ENCODE measurements at regions not wholly inside any gene's neighbourhood (a gene's known extent, or its start where the extent isn't known, plus 50 kb on each side); places are given as distances from the start of the nearest gene placed in this dataset.
A peak's percentile ranks its signal among the peaks of the same experiment; 100 is the strongest.

GRCh38 chr14:54136894-54137613 is 180.4 kb upstream of the BMP4 start:
- Histone ChIP-seq H3K4me1 (ENCODE audit: control insufficient read depth in 5 of 5, insufficient read depth in 5 of 5, low read length in 5 of 5) (peaks cover 0 to 18% (median 12%) of the 10 kb centered on the region in 5 donors), H3K36me3 (ENCODE audit: control insufficient read depth in 5 of 5, insufficient read depth in 5 of 5, low read length in 5 of 5) (no peaks in the 10 kb centered on the region), H3K27ac (ENCODE audit: low read depth, low read length) (peak overlapping the region; percentile 19), H3K27me3 (ENCODE audit: control insufficient read depth in 5 of 5, insufficient read depth in 4 of 5, low read length in 5 of 5) (no peaks in the 10 kb centered on the region), H3K4me3 (ENCODE audit: low read depth in 1 of 5, low read length in 5 of 5) (no peak overlapping the region), H3K9ac (ENCODE audit: low read length in 5 of 5) (no peak overlapping the region), H3K9me3 (ENCODE audit: control insufficient read depth in 5 of 5, low read length in 5 of 5) (no peaks in the 10 kb centered on the region)

GRCh38 chr14:54137614-54137961 is 181.0 kb upstream of the BMP4 start:
- H3K27ac ChIP-seq (ENCODE audit: low read depth, low read length), result peak overlapping the region; percentile 19
- no peak overlapping the region for H3K4me3 ChIP-seq (ENCODE audit: low read depth in 1 of 5, low read length in 5 of 5)
- no peaks in the 10 kb centered on the region for H3K36me3 ChIP-seq (ENCODE audit: control insufficient read depth in 5 of 5, insufficient read depth in 5 of 5, low read length in 5 of 5)
- H3K9me3 ChIP-seq (ENCODE audit: control insufficient read depth in 5 of 5, low read length in 5 of 5), result no peaks in the 10 kb centered on the region
- no peaks in the 10 kb centered on the region for H3K27me3 ChIP-seq (ENCODE audit: control insufficient read depth in 5 of 5, insufficient read depth in 4 of 5, low read length in 5 of 5)
- H3K9ac ChIP-seq (ENCODE audit: low read length in 5 of 5), result no peak overlapping the region
- H3K4me1 ChIP-seq (ENCODE audit: control insufficient read depth in 5 of 5, insufficient read depth in 5 of 5, low read length in 5 of 5), result peaks cover 0 to 18% (median 12%) of the 10 kb centered on the region in 5 donors

DNA sequence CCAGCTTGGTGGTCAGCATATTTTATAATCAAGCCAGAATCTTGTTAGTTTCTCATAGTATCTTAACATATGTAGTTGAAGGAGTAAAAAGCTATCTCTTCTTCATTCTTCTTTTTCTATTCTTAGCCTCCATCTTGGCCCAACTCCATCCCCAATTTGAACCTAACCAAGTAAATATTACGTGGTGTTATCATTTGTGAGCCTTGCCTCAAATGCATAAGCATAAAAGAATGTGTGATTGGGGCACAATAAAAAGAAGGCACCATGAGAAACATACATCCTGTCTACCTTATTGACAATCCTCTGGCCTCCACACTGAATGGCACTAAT is 181.4 kb upstream of the BMP4 start:
- H3K4me1 ChIP-seq (ENCODE audit: control insufficient read depth in 5 of 5, insufficient read depth in 5 of 5, low read length in 5 of 5), result peaks cover 0 to 18% (median 12%) of the 10 kb centered on the region in 5 donors
- no peak overlapping the region for H3K9ac ChIP-seq (ENCODE audit: low read length in 5 of 5)
- H3K27me3 ChIP-seq (ENCODE audit: control insufficient read depth in 5 of 5, insufficient read depth in 4 of 5, low read length in 5 of 5), result no peaks in the 10 kb centered on the region

DNA sequence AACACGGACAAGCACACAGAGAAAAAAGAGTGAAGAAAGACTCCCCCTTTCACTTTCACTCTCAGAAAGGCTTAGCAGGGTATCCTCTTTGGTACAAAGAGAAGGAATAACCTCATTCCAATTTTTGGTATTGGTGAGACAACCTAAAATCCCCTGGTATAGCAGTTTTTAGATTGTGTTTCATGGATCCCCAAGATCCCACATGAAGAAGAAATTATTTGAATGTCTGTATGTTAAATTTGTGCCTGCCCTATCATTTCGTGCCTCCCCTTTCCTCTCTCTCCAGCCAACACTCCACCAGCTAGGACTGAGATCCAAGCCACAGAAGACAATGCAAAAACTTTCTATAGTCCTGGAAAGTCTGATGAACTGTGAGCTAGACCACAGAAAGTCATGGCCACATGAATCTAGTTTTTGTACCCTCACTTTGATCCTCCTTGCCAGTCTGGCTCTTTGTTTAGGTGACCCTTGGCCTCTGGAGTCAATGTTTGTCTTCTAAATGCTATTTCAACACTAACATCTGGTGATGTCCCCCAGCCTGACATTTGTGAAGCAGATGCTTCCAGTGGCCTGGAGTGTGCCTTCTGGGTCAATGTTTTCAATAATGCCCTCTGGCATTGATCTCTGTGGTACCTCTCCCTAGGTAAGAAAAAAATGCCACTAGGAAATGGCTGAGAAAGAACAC is 181.9 kb upstream of the BMP4 start:
- Histone ChIP-seq H3K27me3 (ENCODE audit: control insufficient read depth in 5 of 5, insufficient read depth in 4 of 5, low read length in 5 of 5) (no peaks in the 10 kb centered on the region), H3K27ac (ENCODE audit: low read depth, low read length) (no peak overlapping the region), H3K4me1 (ENCODE audit: control insufficient read depth in 5 of 5, insufficient read depth in 5 of 5, low read length in 5 of 5) (peaks cover 0 to 18% (median 12%) of the 10 kb centered on the region in 5 donors), H3K9ac (ENCODE audit: low read length in 5 of 5) (no peak overlapping the region), H3K9me3 (ENCODE audit: control insufficient read depth in 5 of 5, low read length in 5 of 5) (no peaks in the 10 kb centered on the region), H3K36me3 (ENCODE audit: control insufficient read depth in 5 of 5, insufficient read depth in 5 of 5, low read length in 5 of 5) (no peaks in the 10 kb centered on the region), H3K4me3 (ENCODE audit: low read depth in 1 of 5, low read length in 5 of 5) (no peak overlapping the region)

More for the DNA sequence above, 181.4 kb upstream of the BMP4 start:
- Histone ChIP-seq H3K27ac (ENCODE audit: low read depth, low read length) (no peak overlapping the region), H3K9me3 (ENCODE audit: control insufficient read depth in 5 of 5, low read length in 5 of 5) (no peaks in the 10 kb centered on the region), H3K36me3 (ENCODE audit: control insufficient read depth in 5 of 5, insufficient read depth in 5 of 5, low read length in 5 of 5) (no peaks in the 10 kb centered on the region), H3K4me3 (ENCODE audit: low read depth in 1 of 5, low read length in 5 of 5) (no peak overlapping the region)

DNA sequence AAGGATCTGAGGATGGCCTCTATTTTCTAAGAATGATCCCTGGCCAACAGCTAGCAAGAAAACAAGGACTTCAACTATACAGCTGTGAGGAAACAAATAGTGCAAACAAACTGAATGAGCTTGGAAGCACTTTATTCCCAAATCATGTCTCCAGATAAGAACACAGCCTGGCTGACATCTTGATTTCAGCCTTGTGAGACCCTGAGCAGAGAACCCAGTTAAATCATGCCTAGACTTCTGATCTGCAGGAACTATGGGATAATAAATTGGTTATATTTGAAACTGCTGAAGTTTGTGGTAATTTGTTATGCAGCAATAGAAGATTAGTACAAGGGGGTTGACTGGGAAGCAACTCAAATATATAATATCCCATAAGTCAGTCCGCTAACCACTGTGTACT is 183.9 kb upstream of the BMP4 start:
- Histone ChIP-seq H3K9me3 (ENCODE audit: control insufficient read depth in 5 of 5, low read length in 5 of 5) (no peaks in the 10 kb centered on the region), H3K4me1 (ENCODE audit: control insufficient read depth in 5 of 5, insufficient read depth in 5 of 5, low read length in 5 of 5) (peaks cover 0 to 11% (median 6%) of the 10 kb centered on the region in 5 donors), H3K9ac (ENCODE audit: low read length in 5 of 5) (no peak overlapping the region), H3K36me3 (ENCODE audit: control insufficient read depth in 5 of 5, insufficient read depth in 5 of 5, low read length in 5 of 5) (no peaks in the 10 kb centered on the region), H3K27ac (ENCODE audit: low read depth, low read length) (no peak overlapping the region), H3K4me3 (ENCODE audit: low read depth in 1 of 5, low read length in 5 of 5) (no peak overlapping the region), H3K27me3 (ENCODE audit: control insufficient read depth in 5 of 5, insufficient read depth in 4 of 5, low read length in 5 of 5) (no peaks in the 10 kb centered on the region)

DNA sequence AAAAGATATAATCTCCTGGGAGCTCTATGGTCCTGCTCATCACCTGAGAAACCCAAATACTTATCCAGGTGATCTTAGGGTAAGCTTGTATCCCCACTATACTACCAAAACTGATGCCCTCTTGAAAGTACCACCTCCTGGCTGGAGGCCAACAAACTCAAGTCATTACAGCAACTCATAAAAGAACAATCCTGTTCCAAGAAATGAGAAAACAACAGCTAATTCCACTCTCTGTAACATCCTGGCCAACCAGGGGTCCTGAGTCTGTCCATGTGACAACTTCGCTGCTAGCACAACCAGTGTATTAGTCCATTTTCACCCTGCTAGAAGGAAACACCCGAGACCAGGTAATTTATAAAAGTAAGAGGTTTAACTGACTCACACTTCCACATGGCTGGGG is 190.0 kb upstream of the BMP4 start:
- H3K4me1 ChIP-seq (ENCODE audit: control insufficient read depth in 5 of 5, insufficient read depth in 5 of 5, low read length in 5 of 5), result peaks cover 0 to 4% (median 0%) of the 10 kb centered on the region in 5 donors
- H3K4me3 ChIP-seq (ENCODE audit: low read depth in 1 of 5, low read length in 5 of 5), result no peak overlapping the region
- no peaks in the 10 kb centered on the region for H3K36me3 ChIP-seq (ENCODE audit: control insufficient read depth in 5 of 5, insufficient read depth in 5 of 5, low read length in 5 of 5)
- no peak overlapping the region for H3K27ac ChIP-seq (ENCODE audit: low read depth, low read length)
- H3K9ac ChIP-seq (ENCODE audit: low read length in 5 of 5), result no peak overlapping the region
- H3K9me3 ChIP-seq (ENCODE audit: control insufficient read depth in 5 of 5, low read length in 5 of 5), result peaks cover 0 to 8% (median 2%) of the 10 kb centered on the region in 5 donors
- no peaks in the 10 kb centered on the region for H3K27me3 ChIP-seq (ENCODE audit: control insufficient read depth in 5 of 5, insufficient read depth in 4 of 5, low read length in 5 of 5)

- H3K27me3 ChIP-seq (ENCODE audit: control insufficient read depth in 5 of 5, insufficient read depth in 4 of 5, low read length in 5 of 5), result no peaks in the 10 kb centered on the region
- no peak overlapping the region for H3K27ac ChIP-seq (ENCODE audit: low read depth, low read length)
- H3K36me3 ChIP-seq (ENCODE audit: control insufficient read depth in 5 of 5, insufficient read depth in 5 of 5, low read length in 5 of 5), result no peaks in the 10 kb centered on the region
- peaks cover 0 to 8% (median 2%) of the 10 kb centered on the region in 5 donors for H3K9me3 ChIP-seq (ENCODE audit: control insufficient read depth in 5 of 5, low read length in 5 of 5)
- peaks cover 0 to 4% (median 0%) of the 10 kb centered on the region in 5 donors for H3K4me1 ChIP-seq (ENCODE audit: control insufficient read depth in 5 of 5, insufficient read depth in 5 of 5, low read length in 5 of 5)
- H3K4me3 ChIP-seq (ENCODE audit: low read depth in 1 of 5, low read length in 5 of 5), result no peak overlapping the region
- no peak overlapping the region for H3K9ac ChIP-seq (ENCODE audit: low read length in 5 of 5)
These were observed 190.7 kb upstream of the BMP4 start for GRCh38 chr14:54147282-54147681.

GRCh38 chr14:54147758-54148157 is 191.1 kb upstream of the BMP4 start:
- Histone ChIP-seq H3K36me3 (ENCODE audit: control insufficient read depth in 5 of 5, insufficient read depth in 5 of 5, low read length in 5 of 5) (no peaks in the 10 kb centered on the region), H3K4me3 (ENCODE audit: low read depth in 1 of 5, low read length in 5 of 5) (no peak overlapping the region), H3K9me3 (ENCODE audit: control insufficient read depth in 5 of 5, low read length in 5 of 5) (peaks cover 0 to 8% (median 2%) of the 10 kb centered on the region in 5 donors), H3K4me1 (ENCODE audit: control insufficient read depth in 5 of 5, insufficient read depth in 5 of 5, low read length in 5 of 5) (peaks cover 0 to 4% (median 0%) of the 10 kb centered on the region in 5 donors), H3K27me3 (ENCODE audit: control insufficient read depth in 5 of 5, insufficient read depth in 4 of 5, low read length in 5 of 5) (no peaks in the 10 kb centered on the region), H3K9ac (ENCODE audit: low read length in 5 of 5) (no peak overlapping the region), H3K27ac (ENCODE audit: low read depth, low read length) (no peak overlapping the region)

GRCh38 chr14:54148251-54148650 is 191.6 kb upstream of the BMP4 start:
- Histone ChIP-seq H3K9me3 (ENCODE audit: control insufficient read depth in 5 of 5, low read length in 5 of 5) (peaks cover 0 to 8% (median 2%) of the 10 kb centered on the region in 5 donors), H3K27ac (ENCODE audit: low read depth, low read length) (no peak overlapping the region), H3K9ac (ENCODE audit: low read length in 5 of 5) (no peak overlapping the region), H3K27me3 (ENCODE audit: control insufficient read depth in 5 of 5, insufficient read depth in 4 of 5, low read length in 5 of 5) (no peaks in the 10 kb centered on the region), H3K36me3 (ENCODE audit: control insufficient read depth in 5 of 5, insufficient read depth in 5 of 5, low read length in 5 of 5) (no peaks in the 10 kb centered on the region), H3K4me3 (ENCODE audit: low read depth in 1 of 5, low read length in 5 of 5) (no peak overlapping the region), H3K4me1 (ENCODE audit: control insufficient read depth in 5 of 5, insufficient read depth in 5 of 5, low read length in 5 of 5) (peaks cover 0 to 4% (median 0%) of the 10 kb centered on the region in 5 donors)

DNA sequence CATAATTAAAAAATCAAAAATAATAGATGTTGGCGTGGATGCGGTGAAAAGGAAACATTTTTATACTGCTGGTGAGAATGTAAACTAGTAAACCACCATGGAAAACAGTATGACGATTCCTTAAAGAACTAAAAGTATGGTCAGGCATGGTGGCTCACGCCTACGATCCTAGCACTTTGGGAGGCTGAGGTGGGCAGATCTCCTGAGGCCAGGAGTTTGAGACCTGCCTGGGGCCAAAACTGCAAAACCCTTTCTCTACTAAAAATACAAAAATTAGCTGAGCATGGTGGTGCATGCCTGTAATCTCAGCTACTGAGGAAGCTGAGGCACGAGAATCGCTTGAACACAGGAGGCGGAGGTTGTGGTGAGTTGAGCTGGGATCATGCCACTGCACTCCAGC is 195.7 kb upstream of the BMP4 start:
- Histone ChIP-seq H3K27me3 (ENCODE audit: control insufficient read depth in 5 of 5, insufficient read depth in 4 of 5, low read length in 5 of 5) (no peaks in the 10 kb centered on the region), H3K9ac (ENCODE audit: low read length in 5 of 5) (no peak overlapping the region), H3K4me3 (ENCODE audit: low read depth in 1 of 5, low read length in 5 of 5) (no peak overlapping the region), H3K4me1 (ENCODE audit: control insufficient read depth in 5 of 5, insufficient read depth in 5 of 5, low read length in 5 of 5) (no peaks in the 10 kb centered on the region), H3K9me3 (ENCODE audit: control insufficient read depth in 5 of 5, low read length in 5 of 5) (peaks cover 0 to 5% (median 2%) of the 10 kb centered on the region in 5 donors), H3K27ac (ENCODE audit: low read depth, low read length) (no peak overlapping the region), H3K36me3 (ENCODE audit: control insufficient read depth in 5 of 5, insufficient read depth in 5 of 5, low read length in 5 of 5) (no peaks in the 10 kb centered on the region)
